ENCODE measurements at regions not wholly inside any gene's neighbourhood (a gene's known extent, or its start where the extent isn't known, plus 50 kb on each side); places are given as distances from the start of the nearest gene placed in this dataset.

GRCh38 chr2:52502476-52502860 is 1265.1 kb upstream of the CHAC2 start:
- Histone ChIP-seq H3K4me2 (no peak overlapping the region), H3K79me2 (replicated peaks; ENCODE audit: insufficient read depth) (no peaks in the 10 kb centered on the region), H3K4me3 (no peak overlapping the region), H4K20me1 (replicated peaks; ENCODE audit: insufficient read depth) (no peaks in the 10 kb centered on the region), H3K9me2 (ENCODE audit: insufficient read depth) (no peaks in the 10 kb centered on the region), H3F3A (replicated peaks; ENCODE audit: low read depth) (no peaks in the 10 kb centered on the region), H3K4me1 (ENCODE audit: insufficient read depth) (no peaks in the 10 kb centered on the region), H3K27me3 (ENCODE audit: insufficient read depth) (no peaks in the 10 kb centered on the region), H3K27ac (ENCODE audit: low read depth) (no peak overlapping the region), H3K36me3 (ENCODE audit: insufficient read depth) (peaks cover 7% of the 10 kb centered on the region), H2AFZ (no peak overlapping the region)
- H3K4me1 Mint-ChIP-seq: no peaks in the 10 kb centered on the region
- H3K27ac Mint-ChIP-seq: no peak overlapping the region
- DNase-seq (ENCODE audit: low spot score) (no peak), ATAC-seq (no peak)
- H3K4me3 Mint-ChIP-seq: no peak overlapping the region
- TF ChIP-seq POLR2AphosphoS5 (IDR thresholded peaks at IDR 0.05; ENCODE audit: low read depth): no peak
- no peak for TF ChIP-seq CTCF (conservative IDR thresholded peaks at IDR 0.05; ENCODE audit: low read depth in 2 of 2)
- no peak for TF ChIP-seq EZH2phosphoT487 (IDR thresholded peaks at IDR 0.05; ENCODE audit: unreplicated experiment)
- no peak for TF ChIP-seq ZNF114 (CRISPR knock-in tag; IDR thresholded peaks at IDR 0.05)
- TF ChIP-seq JUNB (IDR thresholded peaks at IDR 0.05; ENCODE audit: unreplicated experiment): no peak
- TF ChIP-seq CREB1 (CRISPR knock-in tag; IDR thresholded peaks at IDR 0.05; ENCODE audit: low read depth): no peak
- no peak for TF ChIP-seq EZH2 (IDR thresholded peaks at IDR 0.05; ENCODE audit: low read depth, unreplicated experiment)
- no peak for TF ChIP-seq ZNF331 (CRISPR knock-in tag; IDR thresholded peaks at IDR 0.05; ENCODE audit: low read depth)
- TF ChIP-seq, protein P1, sequence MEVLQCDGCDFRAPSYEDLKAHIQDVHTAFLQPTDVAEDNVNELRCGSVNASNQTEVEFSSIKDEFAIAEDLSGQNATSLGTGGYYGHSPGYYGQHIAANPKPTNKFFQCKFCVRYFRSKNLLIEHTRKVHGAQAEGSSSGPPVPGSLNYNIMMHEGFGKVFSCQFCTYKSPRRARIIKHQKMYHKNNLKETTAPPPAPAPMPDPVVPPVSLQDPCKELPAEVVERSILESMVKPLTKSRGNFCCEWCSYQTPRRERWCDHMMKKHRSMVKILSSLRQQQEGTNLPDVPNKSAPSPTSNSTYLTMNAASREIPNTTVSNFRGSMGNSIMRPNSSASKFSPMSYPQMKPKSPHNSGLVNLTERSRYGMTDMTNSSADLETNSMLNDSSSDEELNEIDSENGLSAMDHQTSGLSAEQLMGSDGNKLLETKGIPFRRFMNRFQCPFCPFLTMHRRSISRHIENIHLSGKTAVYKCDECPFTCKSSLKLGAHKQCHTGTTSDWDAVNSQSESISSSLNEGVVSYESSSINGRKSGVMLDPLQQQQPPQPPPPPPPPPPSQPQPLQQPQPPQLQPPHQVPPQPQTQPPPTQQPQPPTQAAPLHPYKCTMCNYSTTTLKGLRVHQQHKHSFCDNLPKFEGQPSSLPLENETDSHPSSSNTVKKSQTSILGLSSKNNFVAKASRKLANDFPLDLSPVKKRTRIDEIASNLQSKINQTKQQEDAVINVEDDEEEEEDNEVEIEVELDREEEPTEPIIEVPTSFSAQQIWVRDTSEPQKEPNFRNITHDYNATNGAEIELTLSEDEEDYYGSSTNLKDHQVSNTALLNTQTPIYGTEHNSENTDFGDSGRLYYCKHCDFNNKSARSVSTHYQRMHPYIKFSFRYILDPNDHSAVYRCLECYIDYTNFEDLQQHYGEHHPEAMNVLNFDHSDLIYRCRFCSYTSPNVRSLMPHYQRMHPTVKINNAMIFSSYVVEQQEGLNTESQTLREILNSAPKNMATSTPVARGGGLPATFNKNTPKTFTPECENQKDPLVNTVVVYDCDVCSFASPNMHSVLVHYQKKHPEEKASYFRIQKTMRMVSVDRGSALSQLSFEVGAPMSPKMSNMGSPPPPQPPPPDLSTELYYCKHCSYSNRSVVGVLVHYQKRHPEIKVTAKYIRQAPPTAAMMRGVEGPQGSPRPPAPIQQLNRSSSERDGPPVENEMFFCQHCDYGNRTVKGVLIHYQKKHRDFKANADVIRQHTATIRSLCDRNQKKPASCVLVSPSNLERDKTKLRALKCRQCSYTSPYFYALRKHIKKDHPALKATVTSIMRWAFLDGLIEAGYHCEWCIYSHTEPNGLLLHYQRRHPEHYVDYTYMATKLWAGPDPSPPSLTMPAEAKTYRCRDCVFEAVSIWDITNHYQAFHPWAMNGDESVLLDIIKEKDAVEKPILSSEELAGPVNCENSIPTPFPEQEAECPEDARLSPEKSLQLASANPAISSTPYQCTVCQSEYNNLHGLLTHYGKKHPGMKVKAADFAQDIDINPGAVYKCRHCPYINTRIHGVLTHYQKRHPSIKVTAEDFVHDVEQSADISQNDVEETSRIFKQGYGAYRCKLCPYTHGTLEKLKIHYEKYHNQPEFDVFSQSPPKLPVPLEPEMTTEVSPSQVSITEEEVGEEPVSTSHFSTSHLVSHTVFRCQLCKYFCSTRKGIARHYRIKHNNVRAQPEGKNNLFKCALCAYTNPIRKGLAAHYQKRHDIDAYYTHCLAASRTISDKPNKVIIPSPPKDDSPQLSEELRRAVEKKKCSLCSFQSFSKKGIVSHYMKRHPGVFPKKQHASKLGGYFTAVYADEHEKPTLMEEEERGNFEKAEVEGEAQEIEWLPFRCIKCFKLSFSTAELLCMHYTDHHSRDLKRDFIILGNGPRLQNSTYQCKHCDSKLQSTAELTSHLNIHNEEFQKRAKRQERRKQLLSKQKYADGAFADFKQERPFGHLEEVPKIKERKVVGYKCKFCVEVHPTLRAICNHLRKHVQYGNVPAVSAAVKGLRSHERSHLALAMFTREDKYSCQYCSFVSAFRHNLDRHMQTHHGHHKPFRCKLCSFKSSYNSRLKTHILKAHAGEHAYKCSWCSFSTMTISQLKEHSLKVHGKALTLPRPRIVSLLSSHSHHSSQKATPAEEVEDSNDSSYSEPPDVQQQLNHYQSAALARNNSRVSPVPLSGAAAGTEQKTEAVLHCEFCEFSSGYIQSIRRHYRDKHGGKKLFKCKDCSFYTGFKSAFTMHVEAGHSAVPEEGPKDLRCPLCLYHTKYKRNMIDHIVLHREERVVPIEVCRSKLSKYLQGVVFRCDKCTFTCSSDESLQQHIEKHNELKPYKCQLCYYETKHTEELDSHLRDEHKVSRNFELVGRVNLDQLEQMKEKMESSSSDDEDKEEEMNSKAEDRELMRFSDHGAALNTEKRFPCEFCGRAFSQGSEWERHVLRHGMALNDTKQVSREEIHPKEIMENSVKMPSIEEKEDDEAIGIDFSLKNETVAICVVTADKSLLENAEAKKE (CRISPR knock-in tag; IDR thresholded peaks at IDR 0.05): no peak
- peaks cover 15% of the 10 kb centered on the region for H3K9me3 Mint-ChIP-seq
- no peaks in the 10 kb centered on the region for H3K27me3 Mint-ChIP-seq (ENCODE audit: insufficient read depth, low read depth, poor library complexity)
- H3K36me3 Mint-ChIP-seq (ENCODE audit: low read depth): peaks cover 12% of the 10 kb centered on the region

All from GM23338 (cell line).